HL-60 (cell line): ENCODE measurements at regions not wholly inside any gene's neighbourhood (a gene's known extent, or its start where the extent isn't known, plus 50 kb on each side); places are given as distances from the start of the nearest gene placed in this dataset.
"Not testable (repeated sequence)": the region's sequence is repeated elsewhere in the genome, so short reads cannot be mapped to it uniquely, and the experiment has no call there.

Experiments
- DNase-seq, 2 experiments: peaks; one replicate each; pipeline ENCODE4 v3.0.0-alpha.2; 2010 to 2020; ENCODE audit warnings: low read depth in 1 of 2, low spot score in 1 of 2
- H3K27ac ChIP-seq: fragments of 250-450 bp; sonication (Bioruptor Pico); replicated peaks from 2 replicates; pipeline ENCODE4 v1.5.1; 2020; ENCODE audit warnings: mild to moderate bottlenecking, moderate library complexity
- H3K27me3 ChIP-seq: fragments of 250-450 bp; sonication (Bioruptor Pico); 2 replicates; pipeline ENCODE4 v1.5.1; 2021; ENCODE audit warnings: mild to moderate bottlenecking, moderate library complexity; ENCODE audit not compliant: insufficient read depth, poor library complexity, severe bottlenecking
- H3K4me3 ChIP-seq: replicated peaks from 2 replicates; pipeline ENCODE4 v1.5.1; 2011; ENCODE audit warnings: mild to moderate bottlenecking, control low read depth, low read length; ENCODE audit not compliant: insufficient read depth
- CTCF ChIP-seq: IDR thresholded peaks from one replicate; pipeline ENCODE4 v1.5.1; 2011; ENCODE audit warnings: low read length, control low read depth, inconsistent platforms; ENCODE audit not compliant: insufficient read depth
- GABPA ChIP-seq: IDR thresholded peaks from 2 replicates; pipeline ENCODE4 v1.6.1; 2012; ENCODE audit warnings: low read depth
- POLR2AphosphoS5 ChIP-seq: IDR thresholded peaks from 2 replicates; pipeline ENCODE4 v1.6.1; 2012; ENCODE audit warnings: low read depth
- REST ChIP-seq: IDR thresholded peaks from 2 replicates; pipeline ENCODE4 v1.6.1; 2012; ENCODE audit warnings: low read depth; ENCODE audit not compliant: insufficient replicate concordance
- SPI1 ChIP-seq: IDR thresholded peaks from 2 replicates; pipeline ENCODE4 v1.6.1; 2012; ENCODE audit warnings: low read depth, mild to moderate bottlenecking, borderline replicate concordance

GRCh38 chr7:69440976-69441375, 157.3 kb upstream of the AUTS2 start:
- Histone ChIP-seq H3K27me3 (no peaks in the 10 kb centered on the region), H3K27ac (no peak overlapping the region), H3K4me3 (no peak overlapping the region)
- DNase-seq, result no peak
- TF ChIP-seq SPI1, result 0 out of 2 replicates have a peak, but pooled peaks have one; percentile 1
- TF ChIP-seq CTCF, result no peak
- TF ChIP-seq POLR2AphosphoS5, result no peak

- Histone ChIP-seq H3K27me3 (no peaks in the 10 kb centered on the region), H3K27ac (no peak overlapping the region), H3K4me3 (no peak overlapping the region)
- no peak for DNase-seq
- TF ChIP-seq POLR2AphosphoS5, result no peak
- TF ChIP-seq REST, result no peak
- no peak for TF ChIP-seq GABPA
- no peak for TF ChIP-seq CTCF
Observed at GRCh38 chr7:69443136-69443535, 155.1 kb upstream of the AUTS2 start.

GRCh38 chr7:69445541-69445940, 152.7 kb upstream of the AUTS2 start:
- no peak overlapping the region for H3K4me3 ChIP-seq
- no peak overlapping the region for H3K27ac ChIP-seq
- no peaks in the 10 kb centered on the region for H3K27me3 ChIP-seq
- no peak for DNase-seq
- TF ChIP-seq GABPA, result no peak
- no peak for TF ChIP-seq CTCF
- no peak for TF ChIP-seq SPI1
- TF ChIP-seq POLR2AphosphoS5, result no peak
- no peak for TF ChIP-seq REST

GRCh38 chr7:69446213-69446612, 152.1 kb upstream of the AUTS2 start:
- not testable (repeated sequence) for H3K27ac ChIP-seq, H3K27me3 ChIP-seq, DNase-seq, H3K4me3 ChIP-seq
